GM12878 (cell line): ENCODE measurements at regions not wholly inside any gene's neighbourhood (a gene's known extent, or its start where the extent isn't known, plus 50 kb on each side); places are given as distances from the start of the nearest gene placed in this dataset.

Experiments
- ATAC-seq: fragments of 200-7000 bp; cut with Tn5 transposase; 3 replicates; pipeline ENCODE4 v1.9.1; 2020; ENCODE audit warnings: mild to moderate bottlenecking, moderate library complexity
- BruUV-seq: library from RNA; stranded (reverse); fragments of 400-500 nt; replicated peaks from 2 replicates; lab custom pipeline; 2021; lab: Mats Ljungman, UMichigan
- CTCF ChIA-PET: fragments of 300-600 bp; sonication (Branson Sonifier 250); formaldehyde crosslinking; extraction: SDS; loops from one replicate; lab custom pipeline; 2021; ENCODE audit warnings: inconsistent platforms; lab: Yijun Ruan, JAX
- POLR2A ChIA-PET: fragments of 350-600 bp; formaldehyde crosslinking; extraction: SDS; loops from one replicate; lab custom pipeline; 2021; ENCODE audit warnings: inconsistent platforms; lab: Charles Lee
- RAD21 ChIA-PET: fragments of 300-600 bp; sonication (Branson Sonifier 250); formaldehyde crosslinking; loops from one replicate; lab custom pipeline; 2023; ENCODE audit warnings: antibody characterized with exemption; ENCODE audit not compliant: unreplicated experiment; lab: Charles Lee
- SMC1A ChIA-PET: fragments of 300-600 bp; sonication (Branson Sonifier 250); formaldehyde crosslinking; loops from one replicate; lab custom pipeline; 2023; ENCODE audit not compliant: unreplicated experiment, uncharacterized antibody; lab: Charles Lee
- DNase-seq: peaks from one replicate; pipeline ENCODE4 v3.0.0-alpha.2; 2011; ENCODE audit warnings: low read depth, low spot score
- FAIRE-seq: peaks from 3 replicates; lab custom pipeline; 2011; peaks lifted over from hg19 to GRCh38; lab: Jason Lieb, UNC
- H2AFZ ChIP-seq: 2 replicates; pipeline ENCODE4 v1.6.0; 2011; ENCODE audit warnings: low read depth, low read length, control low read depth; ENCODE audit not compliant: control insufficient read depth
- H3K27ac ChIP-seq: 2 replicates; pipeline ENCODE4 v1.5.1; 2011; ENCODE audit warnings: control low read depth; ENCODE audit not compliant: control insufficient read depth, insufficient read depth
- H3K27me3 ChIP-seq, 2 experiments: replicated peaks in 1 of 2; 2 replicates each; pipeline versions ENCODE4 v1.6.0 to v1.6.1; 2011; ENCODE audit warnings: low read length in 1 of 2; ENCODE audit not compliant: control insufficient read depth in 2 of 2, insufficient read depth in 2 of 2
- H3K36me3 ChIP-seq, 2 experiments: 2 replicates each; pipeline ENCODE4 v1.5.1; 2011; ENCODE audit warnings: low read length in 1 of 2; ENCODE audit not compliant: control insufficient read depth in 2 of 2, insufficient read depth in 2 of 2
- H3K4me1 ChIP-seq: 2 replicates; pipeline ENCODE4 v1.6.1; 2011; ENCODE audit warnings: mild to moderate bottlenecking, low read length, moderate library complexity, mixed read lengths; ENCODE audit not compliant: control insufficient read depth, insufficient read depth
- H3K4me2 ChIP-seq: 2 replicates; pipeline ENCODE4 v1.6.0; 2011; ENCODE audit warnings: control low read depth; ENCODE audit not compliant: control insufficient read depth, insufficient read depth
- H3K4me3 ChIP-seq: fragments of 200-600 bp; sonication (generic); 2 replicates; pipeline ENCODE4 v1.5.1; 2016
- H3K79me2 ChIP-seq: 2 replicates; pipeline ENCODE4 v1.6.0; 2011; ENCODE audit warnings: low read length; ENCODE audit not compliant: control insufficient read depth, insufficient read depth
- H3K9ac ChIP-seq: 2 replicates; pipeline ENCODE4 v1.8.0; 2011; ENCODE audit warnings: low read length, control low read depth, mixed read lengths; ENCODE audit not compliant: control insufficient read depth, insufficient read depth
- H3K9me3 ChIP-seq: replicated peaks from 3 replicates; pipeline ENCODE4 v1.5.1; 2011; ENCODE audit warnings: mild to moderate bottlenecking, low read length; ENCODE audit not compliant: control insufficient read depth, insufficient read depth
- H4K20me1 ChIP-seq: 2 replicates; pipeline ENCODE4 v1.6.0; 2011; ENCODE audit not compliant: control insufficient read depth, insufficient read depth
- CBX3 ChIP-seq: fragments of 200-600 bp; sonication (generic); IDR thresholded peaks from 2 replicates; pipeline ENCODE4 v1.6.1; 2016; ENCODE audit warnings: low read depth, borderline replicate concordance
- CHD4 ChIP-seq: fragments of 200-600 bp; sonication (generic); IDR thresholded peaks from 2 replicates; pipeline ENCODE4 v1.6.1; 2016; ENCODE audit warnings: mild to moderate bottlenecking
- EGR1 ChIP-seq, 2 experiments: IDR thresholded peaks; 1 replicate in 1 of 2; 2 replicates in 1 of 2; pipeline ENCODE4 v1.6.1; 2011 to 2012; ENCODE audit warnings: low read depth in 2 of 2, low read length in 2 of 2, borderline replicate concordance in 1 of 2, mild to moderate bottlenecking in 1 of 2, moderate library complexity in 1 of 2
- GATAD2B ChIP-seq: fragments of 450-650 bp; conservative IDR thresholded peaks from 2 replicates; pipeline ENCODE4 v1.6.1; 2017; ENCODE audit warnings: low read depth, mild to moderate bottlenecking, moderate library complexity
- HDGF ChIP-seq: fragments of 450-650 bp; IDR thresholded peaks from 2 replicates; pipeline ENCODE4 v1.6.1; 2016; ENCODE audit warnings: antibody characterized with exemption
- HSF1 ChIP-seq: fragments of 150-350 bp; IDR thresholded peaks from 2 replicates; pipeline ENCODE4 v1.6.1; 2014; ENCODE audit warnings: mild to moderate bottlenecking, low read depth, low read length
- MAX ChIP-seq: IDR thresholded peaks from 2 replicates; pipeline ENCODE4 v1.6.1; 2012; ENCODE audit warnings: low read depth, low read length, improper control_type of control experiment
- NBN ChIP-seq: fragments of 450-650 bp; IDR thresholded peaks from 2 replicates; pipeline ENCODE4 v1.6.1; 2016
- NFIC ChIP-seq: IDR thresholded peaks from 2 replicates; pipeline ENCODE4 v1.6.1; 2012; ENCODE audit warnings: low read depth, mild to moderate bottlenecking, inconsistent platforms, low read length, moderate library complexity
- NR2F1 ChIP-seq: fragments of 450-650 bp; conservative IDR thresholded peaks from 2 replicates; pipeline ENCODE4 v1.6.1; 2017; ENCODE audit warnings: mild to moderate bottlenecking
- PRDM15 ChIP-seq: fragments of 450-650 bp; formaldehyde crosslinking; IDR thresholded peaks from 2 replicates; pipeline ENCODE4 v1.4.0; 2020; ENCODE audit warnings: mild to moderate bottlenecking, moderate library complexity
- RAD21 ChIP-seq: IDR thresholded peaks from 2 replicates; pipeline ENCODE4 v1.6.1; 2011; ENCODE audit warnings: mild to moderate bottlenecking, low read depth, low read length, moderate library complexity; ENCODE audit not compliant: insufficient read depth
- RBBP5 ChIP-seq: fragments of 200-600 bp; sonication (generic); conservative IDR thresholded peaks from 2 replicates; pipeline ENCODE4 v1.6.1; 2016
- SMC3 ChIP-seq: IDR thresholded peaks from 2 replicates; pipeline ENCODE4 v1.6.1; 2011; ENCODE audit warnings: low read length, improper control_type of control experiment, borderline replicate concordance
- SP1 ChIP-seq: IDR thresholded peaks from one replicate; pipeline ENCODE4 v1.6.1; 2011; ENCODE audit warnings: low read depth, low read length
- SRF ChIP-seq, 2 experiments: IDR thresholded peaks; 2 replicates each; pipeline ENCODE4 v1.6.1; 2011; ENCODE audit warnings: low read depth in 2 of 2, low read length in 2 of 2, mild to moderate bottlenecking in 1 of 2, moderate library complexity in 1 of 2
- YY1 ChIP-seq: IDR thresholded peaks from 2 replicates; pipeline ENCODE4 v1.6.1; 2011; ENCODE audit warnings: low read depth, mild to moderate bottlenecking, low read length
- ZBED1 ChIP-seq: IDR thresholded peaks from 2 replicates; pipeline ENCODE4 v1.6.1; 2016; ENCODE audit warnings: borderline replicate concordance
- ZSCAN29 ChIP-seq: fragments of 450-650 bp; IDR thresholded peaks from 2 replicates; pipeline ENCODE4 v1.6.1; 2017; ENCODE audit warnings: mild to moderate bottlenecking, moderate library complexity
- WGBS: methylation state at CpG from one replicate; pipeline ENCODE4 v1.1.6; 2016; ENCODE audit warnings: low lambda C conversion rate; ENCODE audit not compliant: insufficient replicate concordance, insufficient coverage; ENCODE audit errors: missing lambda C conversion rate; 5-methylcytosine and 5-hydroxymethylcytosine counted together
- in situ Hi-C: fragments of 300-500 bp; cut with MboI; formaldehyde crosslinking; loops from 9 replicates; pipeline ENCODE4 v1.14.3; 2018; ENCODE audit warnings: mixed read lengths
- intact Hi-C: fragments of 100-400 bp; cut with micrococcal nuclease; formaldehyde crosslinking; loops from one replicate; pipeline ENCODE4 v1.14.2; 2022; ENCODE audit not compliant: unreplicated experiment

GRCh38 chr19:14267224-14267741 is 61.3 kb upstream of the ADGRL1 start:
- RAD21 ChIA-PET, result no interaction called here
- no TSS peak for BruUV-seq
- ATAC-seq, result no peak

More at GRCh38 chr19:14267224-14267741, 61.3 kb upstream of the ADGRL1 start:
- H2AFZ ChIP-seq, result no peak overlapping the region
- no peak overlapping the region for H3K27ac ChIP-seq
- H3K4me3 ChIP-seq, result no peak overlapping the region
- no peak overlapping the region for H3K9ac ChIP-seq
- ChIA-PET POLR2A (no interaction called here), SMC1A (no interaction called here), CTCF (no interaction called here)
- in situ Hi-C loops (no loop called here), intact Hi-C loops (no loop called here)
- no peaks in the 10 kb centered on the region for H3K27me3 ChIP-seq
- TF ChIP-seq PRDM15 (CRISPR knock-in tag), result no peak
- TF ChIP-seq SMC3, result no peak
- TF ChIP-seq CBX3, result no peak
- no peak for TF ChIP-seq SP1
- no peak for TF ChIP-seq MAX
- no peak for TF ChIP-seq HDGF
- no peak for TF ChIP-seq SRF (IDR thresholded peaks at IDR 0.05; ENCODE audit: low read depth in 2 of 2, low read length in 2 of 2)
- TF ChIP-seq ZSCAN29, result no peak
- no peak for TF ChIP-seq NBN
- no peak for TF ChIP-seq YY1
- TF ChIP-seq CHD4, result no peak
- no peak for TF ChIP-seq GATAD2B
- TF ChIP-seq RBBP5, result no peak
- no peak for TF ChIP-seq ZBED1
- no peak for TF ChIP-seq HSF1
- TF ChIP-seq RAD21, result no peak
- no peak for TF ChIP-seq NFIC
- no peak for TF ChIP-seq NR2F1
- TF ChIP-seq EGR1 (IDR thresholded peaks at IDR 0.05; ENCODE audit: borderline replicate concordance in 1 of 2, low read depth in 2 of 2, low read length in 2 of 2), result no peak
- WGBS, result 22% methylated on average over 6 of the region's 6 CpGs
- no peaks in the 10 kb centered on the region for H3K4me1 ChIP-seq
- DNase-seq (no peak), FAIRE-seq (no peak)
- no peaks in the 10 kb centered on the region for H3K9me3 ChIP-seq
- H4K20me1 ChIP-seq, result no peaks in the 10 kb centered on the region
- H3K36me3 ChIP-seq, result no peaks in the 10 kb centered on the region
- no peak overlapping the region for H3K4me2 ChIP-seq
- H3K79me2 ChIP-seq, result no peaks in the 10 kb centered on the region
